Liver (tissue), 7 donors: ENCODE measurements at regions not wholly inside any gene's neighbourhood (a gene's known extent, or its start where the extent isn't known, plus 50 kb on each side); places are given as distances from the start of the nearest gene placed in this dataset.

Experiments used
- DNase-seq: peaks from one replicate; pipeline ENCODE4 v3.0.0-alpha.2; 2017; ENCODE audit warnings: low spot score
- H3K27ac ChIP-seq, 2 donors: one replicate each; pipeline ENCODE4 v1.7.0; 2013; ENCODE audit warnings: inconsistent platforms in 2 of 2, low read length in 2 of 2, control low read depth in 1 of 2, low read depth in 1 of 2, mild to moderate bottlenecking in 1 of 2
- H3K27me3 ChIP-seq, 4 donors: one replicate each; pipeline versions ENCODE4 v1.6.1 to v1.7.0; 2013; ENCODE audit warnings: low read length in 3 of 4, inconsistent platforms in 1 of 4, mild to moderate bottlenecking in 1 of 4, moderate library complexity in 1 of 4; ENCODE audit not compliant: control insufficient read depth in 4 of 4, insufficient read depth in 4 of 4
- H3K36me3 ChIP-seq, 4 donors: one replicate each; pipeline versions ENCODE4 v1.6.1 to v1.7.0; 2013; ENCODE audit warnings: low read length in 3 of 4, mild to moderate bottlenecking in 3 of 4, low read depth in 1 of 4, moderate library complexity in 1 of 4; ENCODE audit not compliant: control insufficient read depth in 4 of 4, insufficient read depth in 3 of 4
- H3K4me1 ChIP-seq, 4 donors: one replicate each; pipeline versions ENCODE4 v1.6.1 to v1.7.0; 2013; ENCODE audit warnings: low read length in 3 of 4, mild to moderate bottlenecking in 3 of 4, moderate library complexity in 1 of 4; ENCODE audit not compliant: control insufficient read depth in 4 of 4, insufficient read depth in 4 of 4
- H3K4me3 ChIP-seq, 3 donors: one replicate each; pipeline versions ENCODE4 v1.6.1 to v1.7.0; 2013; ENCODE audit warnings: low read length in 3 of 3, control low read depth in 1 of 3, low read depth in 1 of 3, mild to moderate bottlenecking in 1 of 3
- H3K9ac ChIP-seq, 2 donors: one replicate each; pipeline ENCODE4 v1.7.0; 2013; ENCODE audit warnings: low read length in 2 of 2, mild to moderate bottlenecking in 2 of 2, moderate library complexity in 2 of 2, control low read depth in 1 of 2, low read depth in 1 of 2
- H3K9me3 ChIP-seq, 4 donors: one replicate each; pipeline versions ENCODE4 v1.6.1 to v1.7.0; 2013; ENCODE audit warnings: low read length in 3 of 4; ENCODE audit not compliant: control insufficient read depth in 4 of 4
- ATF3 ChIP-seq: IDR thresholded peaks from 2 replicates; pipeline ENCODE4 v1.6.1; 2016; ENCODE audit warnings: antibody characterized with exemption
- GABPA ChIP-seq, 2 donors: IDR thresholded peaks in 1 of 2; conservative IDR thresholded peaks in 1 of 2; 2 replicates each; pipeline ENCODE4 v1.6.1; 2016; ENCODE audit warnings: antibody characterized with exemption in 2 of 2, mild to moderate bottlenecking in 1 of 2, moderate library complexity in 1 of 2
- HNF4A ChIP-seq, 2 donors: conservative IDR thresholded peaks; 2 replicates each; pipeline ENCODE4 v1.6.1; 2016; ENCODE audit warnings: antibody characterized with exemption in 2 of 2, mild to moderate bottlenecking in 2 of 2
- HNF4G ChIP-seq: IDR thresholded peaks from 2 replicates; pipeline ENCODE4 v1.6.1; 2016; ENCODE audit warnings: antibody characterized with exemption
- MAX ChIP-seq: IDR thresholded peaks from 2 replicates; pipeline ENCODE4 v1.6.1; 2016; ENCODE audit warnings: antibody characterized with exemption
- NR2F2 ChIP-seq: IDR thresholded peaks from 2 replicates; pipeline ENCODE4 v1.6.1; 2016; ENCODE audit warnings: antibody characterized with exemption
- RXRA ChIP-seq, 2 donors: IDR thresholded peaks; 2 replicates each; pipeline ENCODE4 v1.6.1; 2017 to 2018; ENCODE audit warnings: antibody characterized with exemption in 2 of 2, mild to moderate bottlenecking in 1 of 2
- YY1 ChIP-seq: IDR thresholded peaks from 2 replicates; pipeline ENCODE4 v1.6.1; 2016; ENCODE audit warnings: antibody characterized with exemption, mild to moderate bottlenecking
- ZBTB33 ChIP-seq: IDR thresholded peaks from 2 replicates; pipeline ENCODE4 v1.6.1; 2016; ENCODE audit warnings: antibody characterized with exemption
- WGBS: extraction: QIAGEN DNeasy Blood & Tissue Kit; methylation state at CpG from one replicate; pipeline ENCODE4 v1.1.7; 2013; 5-methylcytosine and 5-hydroxymethylcytosine counted together
- TF ChIP-seq, protein P1 (sequence below): IDR thresholded peaks from 2 replicates; pipeline ENCODE4 v1.6.1; 2016; ENCODE audit warnings: antibody characterized with exemption, mild to moderate bottlenecking
- donor health status: healthy.
- donor health status: healthy.
- donor health status: healthy.
- donor health status: healthy.

DNA sequence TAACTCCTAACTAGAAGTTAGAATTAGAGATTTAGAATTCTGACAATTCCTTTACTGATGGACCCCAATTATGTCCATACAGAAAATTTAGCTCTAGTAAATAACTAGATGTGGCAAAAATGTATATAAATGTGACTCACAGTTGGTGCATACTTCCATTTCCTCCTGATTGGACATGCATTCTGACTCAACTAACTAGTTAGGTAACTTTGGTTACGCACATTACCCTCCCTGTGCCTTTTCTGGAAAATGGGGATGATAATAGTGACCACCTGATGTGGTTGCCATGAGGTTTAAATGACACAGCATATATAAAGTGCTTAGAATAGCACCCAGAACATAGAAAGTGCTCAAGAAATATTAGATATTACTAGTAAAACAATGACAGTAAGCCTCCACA is 550.0 kb upstream of the SALL1 start:
- H3K9me3 ChIP-seq = no peaks in the 10 kb centered on the region
- H3K4me3 ChIP-seq = no peak overlapping the region
- no peaks in the 10 kb centered on the region for H3K27me3 ChIP-seq
- H3K9ac ChIP-seq = no peak overlapping the region
- no peak for DNase-seq
- no peak for TF ChIP-seq GABPA (IDR thresholded peaks at IDR 0.05 in 1 of 2, conservative IDR thresholded peaks at IDR 0.05 in 1 of 2)
- WGBS = 95% methylated on average over 1 of the region's 1 CpG
- no peak overlapping the region for H3K27ac ChIP-seq
- H3K4me1 ChIP-seq = peaks cover 3 to 18% (median 16%) of the 10 kb centered on the region in 4 donors
- no peaks in the 10 kb centered on the region for H3K36me3 ChIP-seq

- Histone ChIP-seq H3K9ac (no peak overlapping the region), H3K27me3 (no peaks in the 10 kb centered on the region), H3K4me3 (no peak overlapping the region), H3K27ac (no peak overlapping the region), H3K36me3 (no peaks in the 10 kb centered on the region), H3K9me3 (peaks cover 0 to 3% (median 0%) of the 10 kb centered on the region in 4 donors), H3K4me1 (peaks cover 3 to 18% (median 16%) of the 10 kb centered on the region in 4 donors)
- TF ChIP-seq ATF3 (no peak), HNF4A (conservative IDR thresholded peaks at IDR 0.05) (no peak), MAX (no peak), RXRA (IDR thresholded peaks at IDR 0.05) (no peak), NR2F2 (no peak), ZBTB33 (no peak), HNF4G (no peak), GABPA (IDR thresholded peaks at IDR 0.05 in 1 of 2, conservative IDR thresholded peaks at IDR 0.05 in 1 of 2) (no peak)
- TF ChIP-seq, protein P1, sequence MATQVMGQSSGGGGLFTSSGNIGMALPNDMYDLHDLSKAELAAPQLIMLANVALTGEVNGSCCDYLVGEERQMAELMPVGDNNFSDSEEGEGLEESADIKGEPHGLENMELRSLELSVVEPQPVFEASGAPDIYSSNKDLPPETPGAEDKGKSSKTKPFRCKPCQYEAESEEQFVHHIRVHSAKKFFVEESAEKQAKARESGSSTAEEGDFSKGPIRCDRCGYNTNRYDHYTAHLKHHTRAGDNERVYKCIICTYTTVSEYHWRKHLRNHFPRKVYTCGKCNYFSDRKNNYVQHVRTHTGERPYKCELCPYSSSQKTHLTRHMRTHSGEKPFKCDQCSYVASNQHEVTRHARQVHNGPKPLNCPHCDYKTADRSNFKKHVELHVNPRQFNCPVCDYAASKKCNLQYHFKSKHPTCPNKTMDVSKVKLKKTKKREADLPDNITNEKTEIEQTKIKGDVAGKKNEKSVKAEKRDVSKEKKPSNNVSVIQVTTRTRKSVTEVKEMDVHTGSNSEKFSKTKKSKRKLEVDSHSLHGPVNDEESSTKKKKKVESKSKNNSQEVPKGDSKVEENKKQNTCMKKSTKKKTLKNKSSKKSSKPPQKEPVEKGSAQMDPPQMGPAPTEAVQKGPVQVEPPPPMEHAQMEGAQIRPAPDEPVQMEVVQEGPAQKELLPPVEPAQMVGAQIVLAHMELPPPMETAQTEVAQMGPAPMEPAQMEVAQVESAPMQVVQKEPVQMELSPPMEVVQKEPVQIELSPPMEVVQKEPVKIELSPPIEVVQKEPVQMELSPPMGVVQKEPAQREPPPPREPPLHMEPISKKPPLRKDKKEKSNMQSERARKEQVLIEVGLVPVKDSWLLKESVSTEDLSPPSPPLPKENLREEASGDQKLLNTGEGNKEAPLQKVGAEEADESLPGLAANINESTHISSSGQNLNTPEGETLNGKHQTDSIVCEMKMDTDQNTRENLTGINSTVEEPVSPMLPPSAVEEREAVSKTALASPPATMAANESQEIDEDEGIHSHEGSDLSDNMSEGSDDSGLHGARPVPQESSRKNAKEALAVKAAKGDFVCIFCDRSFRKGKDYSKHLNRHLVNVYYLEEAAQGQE = no peak
- DNase-seq = no peak
- WGBS = 79% methylated on average over 5 of the region's 5 CpGs
Observed at GRCh38 chr16:51699686-51700396, 548.8 kb upstream of the SALL1 start.

- Histone ChIP-seq H3K27me3 (no peaks in the 10 kb centered on the region), H3K4me3 (no peak overlapping the region), H3K27ac (no peak overlapping the region), H3K36me3 (no peaks in the 10 kb centered on the region), H3K4me1 (peaks cover 3 to 18% (median 16%) of the 10 kb centered on the region in 4 donors), H3K9me3 (peaks cover 0 to 3% (median 0%) of the 10 kb centered on the region in 4 donors), H3K9ac (no peak overlapping the region)
- peak in 1 of 2 donors; percentile 30 for TF ChIP-seq HNF4A (conservative IDR thresholded peaks at IDR 0.05)
- TF ChIP-seq, protein P1 = peak; percentile 15
- no peak for TF ChIP-seq YY1
- no peak for DNase-seq
- WGBS = 47% methylated on average over 2 of the region's 2 CpGs
Observed at GRCh38 chr16:51698647-51699046, 547.6 kb upstream of the SALL1 start.
